HG02610 (cell line): ENCODE measurements at regions not wholly inside any gene's neighbourhood (a gene's known extent, or its start where the extent isn't known, plus 50 kb on each side); places are given as distances from the start of the nearest gene placed in this dataset.

Source experiments
- ATAC-seq: cut with Tn5 transposase; IDR thresholded peaks from one replicate; pipeline ENCODE4 v1.9.1; 2021; ENCODE audit warnings: mild to moderate bottlenecking, moderate library complexity; ENCODE audit not compliant: unreplicated experiment

- ATAC-seq, result no peak
Observed at GRCh38 chrX:126064901-126065541, 101.1 kb downstream of the DCAF12L2 start.

DNA sequence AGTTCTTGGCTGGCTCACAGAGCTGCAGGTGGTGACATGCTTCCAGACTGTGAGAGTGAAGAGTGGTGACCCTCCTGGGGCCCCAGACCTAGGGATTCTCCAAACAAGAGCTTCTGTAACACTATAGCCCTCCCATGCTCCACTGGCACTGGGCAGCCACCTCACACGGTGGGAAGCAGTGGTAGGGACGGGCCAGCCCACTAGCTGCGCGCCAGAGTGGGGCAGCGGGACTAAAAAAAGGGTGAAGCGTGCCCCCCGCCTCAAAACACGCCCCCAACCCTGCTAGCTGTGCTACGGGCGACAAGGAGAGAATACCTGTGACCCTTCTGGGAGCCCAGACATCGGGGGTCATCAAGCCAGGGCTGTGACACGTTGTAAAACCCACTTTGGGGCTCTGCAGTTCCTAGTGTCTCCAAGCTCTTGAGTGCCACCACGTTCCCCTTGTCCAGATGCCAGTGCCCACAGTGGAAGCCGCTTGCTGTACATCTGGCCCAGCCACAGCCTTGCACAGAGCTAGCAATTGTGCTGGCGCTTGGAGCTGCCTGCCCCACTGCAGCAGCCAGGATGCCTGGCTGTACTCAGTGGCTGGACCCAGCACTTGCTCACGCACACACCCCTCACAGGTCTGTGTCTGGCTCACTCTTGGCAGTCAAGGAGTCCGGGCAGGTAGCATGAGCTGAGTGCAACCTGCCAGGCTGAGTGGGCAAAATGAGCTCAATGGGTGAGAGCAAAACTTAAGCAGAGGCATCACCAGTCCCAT is 100.0 kb downstream of the DCAF12L2 start:
- ATAC-seq, result no peak
